Mesendoderm (in vitro differentiated cells): ENCODE measurements at regions not wholly inside any gene's neighbourhood (a gene's known extent, or its start where the extent isn't known, plus 50 kb on each side); places are given as distances from the start of the nearest gene placed in this dataset.
A peak's percentile ranks its signal among the peaks of the same experiment; 100 is the strongest.

Experiments
- DNase-seq: peaks from one replicate; pipeline ENCODE4 v3.0.0; 2013
- H2AK5ac ChIP-seq: 2 replicates; pipeline ENCODE4 v1.6.1; 2013; ENCODE audit warnings: low read length, inconsistent platforms
- H2BK120ac ChIP-seq: 2 replicates; pipeline ENCODE4 v1.6.1; 2013; ENCODE audit warnings: low read depth, mild to moderate bottlenecking, low read length, moderate library complexity, mixed read lengths
- H2BK15ac ChIP-seq: replicated peaks from 2 replicates; pipeline ENCODE4 v1.6.1; 2013; ENCODE audit warnings: low read depth, mild to moderate bottlenecking, moderate library complexity
- H2BK5ac ChIP-seq: 2 replicates; pipeline ENCODE4 v1.6.1; 2013; ENCODE audit warnings: low read length, inconsistent platforms
- H3K18ac ChIP-seq: 2 replicates; pipeline ENCODE4 v1.6.1; 2013; ENCODE audit warnings: mild to moderate bottlenecking, low read length, mixed read lengths
- H3K23ac ChIP-seq: one replicate; pipeline ENCODE4 v1.6.1; 2013; ENCODE audit warnings: low read length
- H3K27ac ChIP-seq: 2 replicates; pipeline ENCODE4 v1.5.1; 2013; ENCODE audit warnings: low read depth, mild to moderate bottlenecking, inconsistent platforms, low read length, moderate library complexity
- H3K27me3 ChIP-seq: 2 replicates; pipeline ENCODE4 v1.6.1; 2013; ENCODE audit warnings: low read length, control low read depth, mild to moderate bottlenecking, inconsistent platforms; ENCODE audit not compliant: insufficient read depth, poor library complexity
- H3K36me3 ChIP-seq: 2 replicates; pipeline ENCODE4 v1.6.1; 2013; ENCODE audit warnings: low read length, inconsistent platforms; ENCODE audit not compliant: control insufficient read depth, insufficient read depth
- H3K4ac ChIP-seq: one replicate; pipeline ENCODE4 v1.6.1; 2013; ENCODE audit warnings: low read depth, mild to moderate bottlenecking, low read length, moderate library complexity
- H3K4me1 ChIP-seq: 2 replicates; pipeline ENCODE4 v1.6.1; 2013; ENCODE audit warnings: low read depth, low read length, inconsistent platforms; ENCODE audit not compliant: control insufficient read depth
- H3K4me2 ChIP-seq: 2 replicates; pipeline ENCODE4 v1.6.1; 2013; ENCODE audit warnings: low read length
- H3K4me3 ChIP-seq: 2 replicates; pipeline ENCODE4 v1.5.1; 2013; ENCODE audit warnings: mild to moderate bottlenecking, low read length
- H3K56ac ChIP-seq: one replicate; pipeline ENCODE4 v1.6.1; 2013; ENCODE audit warnings: low read length
- H3K79me1 ChIP-seq: 2 replicates; pipeline ENCODE4 v1.6.1; 2013; ENCODE audit warnings: low read length, inconsistent platforms
- H3K79me2 ChIP-seq: 2 replicates; pipeline ENCODE4 v1.6.1; 2013; ENCODE audit warnings: mild to moderate bottlenecking, low read length; ENCODE audit not compliant: control insufficient read depth, insufficient read depth
- H3K9ac ChIP-seq: 2 replicates; pipeline ENCODE4 v1.6.1; 2013; ENCODE audit warnings: low read length, inconsistent platforms
- H4K5ac ChIP-seq: one replicate; pipeline ENCODE4 v1.6.1; 2013; ENCODE audit warnings: low read length
- H4K8ac ChIP-seq: one replicate; pipeline ENCODE4 v1.6.1; 2013; ENCODE audit warnings: low read depth, mild to moderate bottlenecking, control low read depth, low read length, moderate library complexity
- WGBS: extraction: QIAGEN DNeasy Blood & Tissue Kit; methylation state at CpG from one replicate; pipeline ENCODE4 v1.1.7; 2013; ENCODE audit warnings: low lambda C conversion rate, missing lambda C conversion rate; ENCODE audit not compliant: insufficient coverage; ENCODE audit errors: extremely low coverage; 5-methylcytosine and 5-hydroxymethylcytosine counted together

- H3K56ac ChIP-seq, result no peak overlapping the region
- no peak overlapping the region for H3K9ac ChIP-seq
- no peak overlapping the region for H3K18ac ChIP-seq
- no peak overlapping the region for H3K4me2 ChIP-seq
- H3K4me1 ChIP-seq, result no peaks in the 10 kb centered on the region
- H3K27me3 ChIP-seq, result no peaks in the 10 kb centered on the region
- no peak overlapping the region for H4K5ac ChIP-seq
- no peak overlapping the region for H2BK5ac ChIP-seq
- H2BK15ac ChIP-seq, result no peak overlapping the region
- no CpG with 5 or more reads among the region's 10 CpGs for WGBS
- no peak overlapping the region for H3K23ac ChIP-seq
- no peak overlapping the region for H3K4me3 ChIP-seq
- H2AK5ac ChIP-seq, result no peak overlapping the region
- H2BK120ac ChIP-seq, result no peak overlapping the region
- H4K8ac ChIP-seq, result no peak overlapping the region
- no peaks in the 10 kb centered on the region for H3K36me3 ChIP-seq
- no peaks in the 10 kb centered on the region for H3K79me2 ChIP-seq
- no peak overlapping the region for H3K27ac ChIP-seq
- no peak overlapping the region for H3K4ac ChIP-seq
- no peaks in the 10 kb centered on the region for H3K79me1 ChIP-seq
- DNase-seq, result no peak
Observed at GRCh38 chr13:107681600-107681999, 533.7 kb downstream of the LIG4 start.

DNA sequence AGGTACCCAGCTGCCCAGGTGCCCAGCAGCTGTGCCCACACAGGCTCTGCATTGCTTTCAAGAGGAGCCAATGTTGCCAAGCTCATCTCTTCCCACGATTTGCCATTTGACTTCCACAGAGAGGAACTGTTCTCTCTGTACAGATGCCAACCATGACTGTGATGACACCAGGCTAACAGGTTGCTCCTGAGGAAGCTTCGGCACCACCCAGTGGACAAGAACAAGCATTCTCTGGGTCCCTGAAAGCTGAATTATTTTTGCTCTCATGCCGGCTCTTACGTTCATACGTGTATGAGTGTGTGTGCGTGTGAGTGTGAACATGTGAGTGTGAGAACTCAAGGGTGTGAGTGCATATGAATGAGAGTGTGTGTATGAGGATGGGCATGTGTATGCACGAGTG, 535.2 kb downstream of the LIG4 start:
- 100% methylated on average over 1 of the region's 7 CpGs for WGBS
- Histone ChIP-seq H2BK15ac (no peak overlapping the region), H4K8ac (no peak overlapping the region), H3K79me2 (no peaks in the 10 kb centered on the region), H3K4me2 (no peak overlapping the region), H3K56ac (no peak overlapping the region), H3K4me3 (no peak overlapping the region), H3K27ac (no peak overlapping the region), H3K4ac (no peak overlapping the region), H2BK5ac (no peak overlapping the region), H3K79me1 (peaks cover 2% of the 10 kb centered on the region), H3K9ac (no peak overlapping the region), H2AK5ac (no peak overlapping the region), H3K36me3 (no peaks in the 10 kb centered on the region), H3K4me1 (no peaks in the 10 kb centered on the region), H3K23ac (no peak overlapping the region), H3K18ac (no peak overlapping the region), H4K5ac (no peak overlapping the region), H3K27me3 (no peaks in the 10 kb centered on the region), H2BK120ac (no peak overlapping the region)
- peak; percentile 43 for DNase-seq

GRCh38 chr13:107678075-107678689, 537.2 kb downstream of the LIG4 start:
- H3K4ac ChIP-seq, result no peak overlapping the region
- peaks cover 4% of the 10 kb centered on the region for H3K79me1 ChIP-seq
- H3K18ac ChIP-seq, result no peak overlapping the region
- no peaks in the 10 kb centered on the region for H3K4me1 ChIP-seq
- no peak overlapping the region for H4K5ac ChIP-seq
- H3K36me3 ChIP-seq, result no peaks in the 10 kb centered on the region
- no peak overlapping the region for H3K27ac ChIP-seq
- no CpG with 5 or more reads among the region's 11 CpGs for WGBS
- no peak overlapping the region for H2BK120ac ChIP-seq
- H3K23ac ChIP-seq, result no peak overlapping the region
- no peak overlapping the region for H3K4me3 ChIP-seq
- no peak overlapping the region for H3K4me2 ChIP-seq
- H3K27me3 ChIP-seq, result no peaks in the 10 kb centered on the region
- no peak overlapping the region for H3K56ac ChIP-seq
- H2AK5ac ChIP-seq, result no peak overlapping the region
- H3K79me2 ChIP-seq, result peaks cover 2% of the 10 kb centered on the region
- peak; percentile 29 for DNase-seq
- no peak overlapping the region for H2BK5ac ChIP-seq
- no peak overlapping the region for H4K8ac ChIP-seq
- no peak overlapping the region for H3K9ac ChIP-seq
- no peak overlapping the region for H2BK15ac ChIP-seq

DNA sequence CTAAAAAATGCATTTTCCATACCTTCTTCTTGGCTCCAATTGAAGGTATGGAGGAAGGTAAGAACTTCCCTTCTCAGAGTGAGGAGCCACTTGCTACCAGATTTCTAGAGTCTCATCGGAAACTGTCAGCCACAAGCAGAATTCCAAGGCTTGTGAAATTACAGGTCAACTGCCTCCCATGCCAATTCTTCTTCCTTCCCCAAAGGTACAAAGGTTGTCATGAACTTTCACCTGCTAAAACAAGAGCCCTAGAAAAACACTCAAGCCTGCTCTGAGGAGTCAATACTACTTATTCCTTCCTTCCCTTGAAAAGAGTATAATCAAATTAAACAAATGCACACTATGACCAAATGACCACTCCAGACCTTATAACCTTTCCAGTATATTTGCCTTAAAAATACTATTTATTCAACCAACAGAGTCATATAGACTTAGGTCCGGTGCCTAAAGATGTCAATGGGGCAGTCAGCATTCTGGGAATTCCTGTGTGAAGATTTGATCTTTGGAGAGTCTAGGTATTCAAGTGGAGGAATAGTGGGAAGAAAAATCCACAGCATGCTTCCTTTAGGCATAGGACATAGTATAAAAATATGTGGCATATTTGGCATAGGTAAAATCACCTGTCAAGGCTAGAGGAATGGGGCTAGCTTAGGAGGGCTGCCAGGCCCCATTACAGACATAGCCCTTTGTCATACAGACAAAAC, 539.3 kb downstream of the LIG4 start:
- WGBS, result no CpG with 5 or more reads among the region's 2 CpGs
- H3K23ac ChIP-seq, result no peak overlapping the region
- H3K18ac ChIP-seq, result no peak overlapping the region

GRCh38 chr13:107669391-107669993, 545.8 kb downstream of the LIG4 start:
- H3K4me3 ChIP-seq, result no peak overlapping the region

More for the DNA sequence above, 539.3 kb downstream of the LIG4 start:
- Histone ChIP-seq H3K36me3 (no peaks in the 10 kb centered on the region), H2BK120ac (no peak overlapping the region), H3K4me3 (no peak overlapping the region), H4K5ac (no peak overlapping the region), H3K4me2 (no peak overlapping the region), H2BK5ac (no peak overlapping the region), H3K4ac (no peak overlapping the region), H2AK5ac (no peak overlapping the region), H3K4me1 (no peaks in the 10 kb centered on the region), H2BK15ac (no peak overlapping the region), H3K9ac (no peak overlapping the region), H3K56ac (no peak overlapping the region), H3K79me2 (peaks cover 2% of the 10 kb centered on the region), H3K79me1 (peaks cover 4% of the 10 kb centered on the region), H4K8ac (no peak overlapping the region), H3K27ac (no peak overlapping the region), H3K27me3 (no peaks in the 10 kb centered on the region)
- DNase-seq, result no peak

More at GRCh38 chr13:107669391-107669993, 545.8 kb downstream of the LIG4 start:
- Histone ChIP-seq H3K27me3 (no peaks in the 10 kb centered on the region), H4K5ac (no peak overlapping the region), H3K18ac (no peak overlapping the region), H3K56ac (no peak overlapping the region), H3K4ac (no peak overlapping the region), H3K27ac (no peak overlapping the region), H4K8ac (no peak overlapping the region), H2BK120ac (no peak overlapping the region), H2BK15ac (no peak overlapping the region), H2BK5ac (no peak overlapping the region), H3K23ac (no peak overlapping the region), H3K36me3 (no peaks in the 10 kb centered on the region), H3K9ac (no peak overlapping the region), H3K79me2 (no peaks in the 10 kb centered on the region), H3K4me1 (no peaks in the 10 kb centered on the region), H2AK5ac (no peak overlapping the region), H3K4me2 (no peak overlapping the region), H3K79me1 (no peaks in the 10 kb centered on the region)
- no CpG with 5 or more reads among the region's 8 CpGs for WGBS
- DNase-seq, result no peak
